ENCODE measurements at regions not wholly inside any gene's neighbourhood (a gene's known extent, or its start where the extent isn't known, plus 50 kb on each side); places are given as distances from the start of the nearest gene placed in this dataset.

- no peaks in the 10 kb centered on the region for H3K9me3 ChIP-seq (ENCODE audit: control insufficient read depth, insufficient read depth, low read length)
- peaks cover 5% of the 10 kb centered on the region for H3K4me1 ChIP-seq (ENCODE audit: control insufficient read depth, low read length)
- H3K4me3 ChIP-seq (ENCODE audit: low read length): no peak overlapping the region
- no peaks in the 10 kb centered on the region for H3K79me2 ChIP-seq (ENCODE audit: control insufficient read depth, low read length)
- H3F3A ChIP-seq (ENCODE audit: control insufficient read depth, insufficient read depth): no peaks in the 10 kb centered on the region
- no peaks in the 10 kb centered on the region for H3K36me3 ChIP-seq (ENCODE audit: control insufficient read depth, low read length)
- H3K9me2 ChIP-seq (replicated peaks; ENCODE audit: control insufficient read depth, low read length): no peaks in the 10 kb centered on the region
- H4K20me1 ChIP-seq (ENCODE audit: control insufficient read depth, insufficient read depth, low read depth, low read length): no peaks in the 10 kb centered on the region
- no peak for TF ChIP-seq CTCF (IDR thresholded peaks at IDR 0.05; ENCODE audit: low read depth, low read length, poor library complexity, severe bottlenecking)
- TF ChIP-seq EZH2phosphoT487 (IDR thresholded peaks at IDR 0.05; ENCODE audit: borderline replicate concordance, low read length): no peak
- no peaks in the 10 kb centered on the region for H3K27me3 ChIP-seq (ENCODE audit: control insufficient read depth, low read length)
- no peak overlapping the region for H3K4me2 ChIP-seq (ENCODE audit: low read length)
- no peak overlapping the region for H3K27ac ChIP-seq (ENCODE audit: low read depth, low read length)
Observed at GRCh38 chr3:140859592-140860336, 81.9 kb upstream of the SLC25A36 start.

- Histone ChIP-seq H3K9me3 (ENCODE audit: control insufficient read depth, insufficient read depth, low read length) (no peaks in the 10 kb centered on the region), H4K20me1 (ENCODE audit: control insufficient read depth, insufficient read depth, low read depth, low read length) (no peaks in the 10 kb centered on the region), H3K27ac (ENCODE audit: low read depth, low read length) (no peak overlapping the region), H3K79me2 (ENCODE audit: control insufficient read depth, low read length) (no peaks in the 10 kb centered on the region), H3K4me1 (ENCODE audit: control insufficient read depth, low read length) (peaks cover 5% of the 10 kb centered on the region), H3K9me2 (replicated peaks; ENCODE audit: control insufficient read depth, low read length) (no peaks in the 10 kb centered on the region), H3K36me3 (ENCODE audit: control insufficient read depth, low read length) (no peaks in the 10 kb centered on the region), H3K27me3 (ENCODE audit: control insufficient read depth, low read length) (no peaks in the 10 kb centered on the region), H3K4me3 (ENCODE audit: low read length) (0 out of 2 replicates have a peak overlapping the region, but pooled peaks have one; percentile 16), H3F3A (ENCODE audit: control insufficient read depth, insufficient read depth) (no peaks in the 10 kb centered on the region), H3K4me2 (ENCODE audit: low read length) (peak overlapping the region; percentile 40)
- TF ChIP-seq CTCF (IDR thresholded peaks at IDR 0.05; ENCODE audit: low read depth, low read length, poor library complexity, severe bottlenecking) (peak; percentile 54), EZH2phosphoT487 (IDR thresholded peaks at IDR 0.05; ENCODE audit: borderline replicate concordance, low read length) (no peak)
Observed at GRCh38 chr3:140863580-140864009, 78.0 kb upstream of the SLC25A36 start.

- no peaks in the 10 kb centered on the region for H3K4me1 ChIP-seq (ENCODE audit: control insufficient read depth, low read length)
- H3K9me3 ChIP-seq (ENCODE audit: control insufficient read depth, insufficient read depth, low read length): no peaks in the 10 kb centered on the region
- H3K36me3 ChIP-seq (ENCODE audit: control insufficient read depth, low read length): no peaks in the 10 kb centered on the region
- no peaks in the 10 kb centered on the region for H3K27me3 ChIP-seq (ENCODE audit: control insufficient read depth, low read length)
- no peaks in the 10 kb centered on the region for H3K9me2 ChIP-seq (replicated peaks; ENCODE audit: control insufficient read depth, low read length)
- H3K4me2 ChIP-seq (ENCODE audit: low read length): no peak overlapping the region
- no peak overlapping the region for H3K27ac ChIP-seq (ENCODE audit: low read depth, low read length)
- H3K4me3 ChIP-seq (ENCODE audit: low read length): no peak overlapping the region
- no peaks in the 10 kb centered on the region for H3F3A ChIP-seq (ENCODE audit: control insufficient read depth, insufficient read depth)
- H3K79me2 ChIP-seq (ENCODE audit: control insufficient read depth, low read length): no peaks in the 10 kb centered on the region
- TF ChIP-seq CTCF (IDR thresholded peaks at IDR 0.05; ENCODE audit: low read depth, low read length, poor library complexity, severe bottlenecking) (no peak), EZH2phosphoT487 (IDR thresholded peaks at IDR 0.05; ENCODE audit: borderline replicate concordance, low read length) (no peak)
- no peaks in the 10 kb centered on the region for H4K20me1 ChIP-seq (ENCODE audit: control insufficient read depth, insufficient read depth, low read depth, low read length)
Observed at GRCh38 chr3:140870351-140870750, 71.3 kb upstream of the SLC25A36 start.

All from DOHH2 (cell line).